Islet precursor cell (in vitro differentiated cells): ENCODE measurements at regions not wholly inside any gene's neighbourhood (a gene's known extent, or its start where the extent isn't known, plus 50 kb on each side); places are given as distances from the start of the nearest gene placed in this dataset.
A peak's percentile ranks its signal among the peaks of the same experiment; 100 is the strongest.
"Not testable (repeated sequence)": the region's sequence is repeated elsewhere in the genome, so short reads cannot be mapped to it uniquely, and the experiment has no call there.

Experiments
- DNase-seq: peaks from one replicate; pipeline ENCODE4 v3.0.0-alpha.2; 2018

GRCh38 chr6:66048684-66049474, 341.9 kb upstream of the EYS start:
- DNase-seq, result no peak

DNA sequence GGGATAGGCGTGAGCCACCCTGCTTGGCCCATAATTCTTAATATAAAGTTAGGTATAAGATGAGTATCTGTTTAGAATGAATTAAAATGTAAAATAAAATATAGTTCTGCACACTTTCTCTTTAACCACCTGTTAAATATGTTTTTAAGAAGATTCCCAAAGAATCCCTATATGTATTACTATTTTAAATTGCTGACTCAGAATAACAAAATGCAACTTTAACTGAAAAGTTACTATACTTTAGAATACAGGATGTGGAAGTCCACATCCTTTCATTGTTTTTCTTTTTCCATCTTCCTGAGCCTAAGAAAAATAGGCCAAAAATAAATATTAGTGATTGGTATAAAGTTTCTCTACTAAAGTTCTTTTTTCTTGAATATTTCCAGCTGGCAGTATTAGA, 325.6 kb upstream of the EYS start:
- no peak for DNase-seq

DNA sequence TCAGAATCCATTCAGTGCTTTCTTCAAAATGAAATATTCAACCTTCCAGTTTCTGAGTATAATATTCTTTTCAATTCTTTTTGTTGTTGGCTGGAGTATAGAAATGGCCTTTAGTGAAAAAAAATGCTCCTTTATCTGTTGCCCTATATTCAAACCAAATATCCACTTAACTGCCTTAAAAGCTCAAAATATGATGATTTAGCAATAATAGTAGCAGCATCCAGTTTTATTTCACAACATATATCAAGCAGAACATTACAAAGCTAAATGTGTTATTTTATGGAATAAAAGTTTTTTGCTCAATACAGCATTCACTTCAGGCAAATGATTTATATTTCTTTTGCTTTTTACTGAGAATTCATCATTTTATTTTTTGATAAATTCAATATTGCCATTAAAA, 322.4 kb upstream of the EYS start:
- DNase-seq, result no peak

DNA sequence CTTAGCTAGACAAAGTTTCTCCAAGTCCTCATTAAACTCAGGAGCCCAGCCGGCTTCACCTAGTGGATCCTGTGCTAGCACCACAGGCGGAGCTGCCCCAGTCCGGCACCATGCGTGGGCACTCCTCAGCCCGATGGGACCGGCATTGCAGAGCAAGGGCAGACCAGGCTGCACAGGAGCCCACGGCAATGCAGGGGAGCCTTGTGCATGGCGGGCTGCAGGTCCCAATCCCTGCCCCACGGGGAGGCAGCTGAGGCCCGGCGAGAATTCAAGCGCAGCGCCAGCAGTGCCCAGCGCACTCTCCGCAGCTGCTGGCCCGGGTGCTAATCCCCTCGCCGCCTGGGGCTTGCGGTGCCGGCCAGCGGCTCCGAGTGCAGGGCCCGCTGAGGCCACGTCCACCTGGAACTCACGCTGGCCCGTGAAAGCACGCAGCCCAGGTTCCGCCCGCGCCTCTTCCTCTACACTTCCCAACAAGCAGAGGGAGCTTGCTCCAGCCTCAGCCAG, 292.3 kb upstream of the EYS start:
- DNase-seq, result peak; percentile 22

DNA sequence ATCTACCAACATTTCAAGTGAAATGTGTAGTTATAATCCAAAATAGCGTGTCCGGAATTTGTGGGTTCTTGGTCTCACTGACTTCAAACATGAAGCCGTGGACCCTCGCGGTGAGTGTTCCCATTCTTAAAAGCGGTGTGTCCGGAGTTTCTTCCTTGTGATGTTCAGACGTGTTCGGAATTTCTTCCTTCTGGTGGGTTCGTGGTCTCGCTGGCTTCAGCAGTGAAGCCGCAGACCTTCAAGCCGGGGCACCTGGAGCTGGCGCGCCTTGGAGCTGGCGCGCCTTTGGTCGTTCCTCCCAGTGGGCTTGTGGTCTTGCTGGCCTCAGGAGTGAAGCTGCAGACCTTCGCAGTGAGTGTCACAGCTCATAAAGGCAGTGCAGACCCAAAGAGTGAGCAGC, 291.5 kb upstream of the EYS start:
- DNase-seq, result no peak

DNA sequence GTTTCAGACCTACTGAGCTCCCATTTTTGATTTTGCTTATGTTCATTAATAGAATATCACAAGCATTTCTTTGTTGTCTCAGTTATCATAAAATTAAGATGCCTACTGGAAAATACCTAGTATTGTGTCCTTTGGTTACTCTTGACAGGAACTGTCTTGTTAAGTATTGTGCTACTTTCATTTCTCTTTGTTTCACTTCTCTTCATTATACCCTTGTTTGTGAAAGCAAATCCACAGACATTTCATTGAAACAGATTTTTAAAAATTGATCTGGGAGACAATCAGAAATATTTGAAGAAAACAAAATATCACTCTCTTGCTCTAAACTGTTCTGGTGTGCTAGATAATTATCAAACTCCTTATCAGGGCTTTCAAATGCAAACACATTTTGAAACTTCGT, 290.5 kb upstream of the EYS start:
- DNase-seq, result no peak

GRCh38 chr6:65996096-65996495, 289.1 kb upstream of the EYS start:
- no peak for DNase-seq

DNA sequence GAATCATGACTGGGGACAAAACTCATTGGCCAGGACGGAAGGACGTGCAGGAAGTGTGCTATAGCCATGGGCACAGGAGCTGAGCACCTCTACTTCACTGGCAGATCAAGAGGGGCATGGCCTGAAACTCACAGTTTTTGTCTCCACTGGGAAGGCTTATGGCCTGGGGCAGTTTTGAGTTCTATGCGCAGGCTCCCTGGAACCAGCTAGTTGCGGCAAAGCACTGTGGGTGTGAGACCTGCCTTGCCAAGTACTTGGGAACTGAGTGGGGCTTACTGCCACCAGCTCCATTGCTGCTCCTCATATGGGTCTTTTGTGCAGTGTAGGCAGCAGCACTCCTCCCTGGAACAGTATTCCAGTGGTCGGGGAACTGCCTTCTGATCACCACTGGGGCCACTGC, 282.6 kb upstream of the EYS start:
- peak; percentile 24 for DNase-seq

DNA sequence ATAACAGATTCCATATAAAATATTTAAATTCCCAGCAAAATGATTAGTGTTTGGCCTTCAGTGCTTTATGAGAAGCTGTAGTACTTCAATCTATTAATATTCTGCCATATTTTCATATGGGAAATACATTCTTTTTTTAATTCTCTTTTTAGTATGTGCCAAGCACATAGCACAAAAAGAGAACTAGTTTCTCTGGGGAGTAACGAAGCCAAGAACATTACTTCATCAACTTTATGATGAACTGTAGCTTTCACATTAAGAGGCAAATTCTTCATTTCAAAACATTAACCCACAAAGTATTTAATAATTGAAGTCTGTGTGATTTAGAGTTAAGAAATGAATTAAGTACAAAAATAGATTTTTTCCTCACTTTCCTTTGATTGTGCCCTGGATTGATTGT, 281.0 kb upstream of the EYS start:
- no peak for DNase-seq

DNA sequence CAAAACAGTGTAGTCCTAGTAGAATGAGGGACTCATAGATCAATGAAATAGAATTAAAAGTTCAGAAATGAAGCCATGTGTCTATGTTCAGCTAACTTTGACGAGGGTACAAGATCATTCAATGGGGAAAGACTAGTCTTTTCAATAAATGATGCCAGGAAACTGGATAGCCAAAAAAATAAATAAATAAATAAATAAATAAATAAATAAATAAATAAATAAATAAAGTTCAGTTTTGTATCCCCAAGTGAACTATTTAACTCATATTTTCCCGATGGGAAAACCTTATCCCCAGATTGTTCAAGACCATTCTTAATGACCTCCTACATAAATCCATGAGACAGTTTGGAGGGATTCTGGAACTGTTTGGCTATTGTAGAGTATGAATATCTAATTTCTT, 277.1 kb upstream of the EYS start:
- no peak for DNase-seq

- peak; percentile 53 for DNase-seq
Measured at GRCh38 chr6:65979120-65979519, 272.1 kb upstream of the EYS start.

GRCh38 chr6:65971252-65971651, 264.2 kb upstream of the EYS start:
- not testable (repeated sequence) for DNase-seq

DNA sequence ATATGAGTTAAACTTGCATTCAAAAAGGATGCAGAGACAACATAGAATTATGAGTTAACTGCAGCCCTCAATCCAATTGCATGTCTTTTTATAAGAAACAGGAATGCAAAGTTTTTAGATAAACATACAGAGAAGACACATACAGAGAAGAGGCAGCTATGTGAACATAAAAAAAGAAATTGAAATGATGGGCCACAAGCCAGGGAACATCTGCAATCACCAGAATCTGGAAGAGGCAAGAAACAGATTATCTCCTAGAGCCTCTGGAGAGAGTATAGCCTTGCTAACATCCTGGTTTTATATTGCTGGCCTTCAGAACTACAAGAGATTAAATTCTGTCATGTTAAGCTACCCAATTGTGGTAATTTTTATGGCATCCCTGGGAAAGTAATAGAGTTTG, 257.2 kb upstream of the EYS start:
- no peak for DNase-seq

GRCh38 chr6:65955034-65955433, 248.0 kb upstream of the EYS start:
- no peak for DNase-seq

- DNase-seq, result no peak
Measured at GRCh38 chr6:65948062-65948461, 241.0 kb upstream of the EYS start.

- no peak for DNase-seq
Measured at GRCh38 chr6:65943548-65943947, 236.5 kb upstream of the EYS start.

DNA sequence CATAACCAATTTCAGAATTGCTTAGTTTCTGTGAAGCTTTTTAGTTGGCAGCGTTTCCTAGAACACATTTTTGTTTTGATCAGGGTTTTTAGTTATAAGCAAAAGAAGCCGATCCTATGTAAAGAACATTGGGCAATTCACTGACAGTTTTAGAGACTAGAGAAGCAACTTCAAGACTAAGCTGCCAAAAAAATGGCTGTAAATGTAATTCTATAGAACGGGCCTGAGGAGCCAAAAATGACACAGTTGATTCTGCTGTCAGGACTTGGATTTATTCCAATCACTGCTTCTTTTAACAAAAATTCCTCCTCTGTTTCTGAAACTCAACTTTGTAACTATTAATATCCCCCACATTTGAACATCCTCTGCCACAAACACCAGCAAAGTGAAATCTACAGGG, 236.0 kb upstream of the EYS start:
- no peak for DNase-seq

DNA sequence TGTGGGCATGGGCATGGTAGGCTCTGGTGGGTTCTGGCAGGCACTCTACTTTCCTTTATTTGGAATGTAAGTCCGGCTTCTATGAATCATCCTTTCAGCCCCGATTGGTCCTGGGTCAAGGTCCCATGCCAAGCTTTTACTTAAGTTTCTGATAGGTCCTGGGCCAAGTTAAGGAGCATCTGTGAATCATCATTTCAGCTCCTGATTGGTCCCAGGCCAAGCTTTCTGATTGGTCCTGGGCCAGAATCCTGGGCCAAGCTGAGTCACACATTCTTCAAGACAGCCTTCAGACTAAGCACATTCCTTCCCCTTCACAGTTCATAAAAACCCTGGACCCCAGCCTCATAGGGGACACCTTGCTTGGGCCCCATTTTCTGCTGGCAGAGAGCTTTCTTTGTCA, 231.0 kb upstream of the EYS start:
- DNase-seq, result peak; percentile 61

DNA sequence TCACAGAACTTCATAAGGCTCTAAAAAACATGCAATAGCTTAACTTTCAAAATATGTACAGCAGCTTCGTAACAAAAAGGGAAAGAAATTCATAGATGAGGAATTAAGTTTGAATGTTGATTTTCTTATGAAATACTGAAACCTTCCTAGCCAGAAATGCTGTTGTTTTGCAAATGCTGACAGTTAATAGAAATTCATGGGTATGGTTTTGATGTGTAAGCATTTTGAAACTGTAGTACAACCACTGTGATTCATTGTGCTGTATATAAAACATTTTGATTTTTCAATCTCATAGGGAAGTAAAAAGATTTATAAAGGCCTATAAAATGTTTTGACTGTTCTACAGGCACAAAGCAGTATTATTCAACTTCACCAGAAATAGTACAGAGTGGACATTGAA, 228.4 kb upstream of the EYS start:
- DNase-seq, result no peak

GRCh38 chr6:65933390-65933789, 226.4 kb upstream of the EYS start:
- DNase-seq, result no peak

DNA sequence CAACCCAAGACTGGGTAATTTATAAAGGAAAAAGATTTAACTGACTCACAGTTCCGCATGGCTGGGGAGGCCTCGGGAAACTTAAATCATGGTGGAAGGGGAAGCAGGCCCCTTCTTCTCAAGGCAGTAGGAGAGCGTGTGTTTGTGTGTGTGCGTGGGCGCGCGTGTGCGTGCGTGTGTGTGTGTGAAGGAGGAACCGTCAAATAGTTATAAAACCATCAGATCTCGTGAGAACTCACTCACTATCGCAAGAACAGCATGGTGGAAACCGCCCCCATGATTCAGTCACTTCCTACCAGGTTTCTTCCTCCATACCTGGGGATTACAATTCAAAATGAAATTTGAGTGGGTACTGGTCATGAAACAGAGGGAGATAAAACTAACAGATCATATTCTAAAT, 220.1 kb upstream of the EYS start:
- DNase-seq, result no peak

GRCh38 chr6:65924411-65924810, 217.4 kb upstream of the EYS start:
- no peak for DNase-seq

DNA sequence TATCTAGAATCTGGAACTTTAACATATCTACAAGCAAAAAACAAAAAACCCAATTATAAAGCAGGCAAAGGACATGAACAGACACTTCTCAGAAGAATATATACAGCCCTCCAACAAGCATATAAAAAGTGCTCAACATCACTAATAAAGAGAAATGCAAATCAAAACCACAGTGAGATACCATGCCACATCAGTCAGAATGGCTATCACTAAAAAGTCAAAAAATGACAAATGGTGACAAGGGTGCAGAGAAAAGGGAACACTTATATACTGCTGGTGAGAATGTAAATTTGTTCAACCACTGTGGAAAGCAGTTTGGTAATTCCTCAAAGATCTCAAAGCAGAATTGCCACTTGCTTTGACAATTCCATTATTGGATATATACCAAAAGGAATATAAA, 215.0 kb upstream of the EYS start:
- no peak for DNase-seq

GRCh38 chr6:65908065-65908464, 201.0 kb upstream of the EYS start:
- no peak for DNase-seq

GRCh38 chr6:65903992-65904391, 197.0 kb upstream of the EYS start:
- DNase-seq, result no peak
